Activated naive CD4-positive, alpha-beta T cell (primary cell): ENCODE measurements at regions not wholly inside any gene's neighbourhood (a gene's known extent, or its start where the extent isn't known, plus 50 kb on each side); places are given as distances from the start of the nearest gene placed in this dataset.

ENCODE experiments used
- DNase-seq, 4 experiments: peaks; one replicate each; lab custom pipeline; 2025; lab: John Stamatoyannopoulos, UW

DNA sequence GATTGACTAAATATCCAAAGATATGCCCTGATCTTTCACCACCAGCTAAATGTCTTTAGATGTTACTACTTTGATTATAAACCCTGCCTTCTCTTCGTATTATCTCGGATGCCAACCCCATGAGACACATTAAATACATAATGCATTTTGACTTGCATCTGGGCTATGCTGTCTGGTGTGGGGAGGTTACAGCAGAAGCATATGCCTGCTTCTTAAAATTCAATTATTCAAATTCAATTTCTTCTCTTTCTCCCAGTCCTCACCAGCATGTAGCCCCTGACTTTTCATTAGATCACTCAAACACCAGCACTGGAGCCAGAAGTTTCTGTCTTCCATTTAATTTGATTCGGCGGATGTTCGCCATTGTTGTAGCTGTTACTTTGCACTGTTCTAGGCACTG, 360.7 kb upstream of the CAMK1G start:
- no peak for DNase-seq

DNA sequence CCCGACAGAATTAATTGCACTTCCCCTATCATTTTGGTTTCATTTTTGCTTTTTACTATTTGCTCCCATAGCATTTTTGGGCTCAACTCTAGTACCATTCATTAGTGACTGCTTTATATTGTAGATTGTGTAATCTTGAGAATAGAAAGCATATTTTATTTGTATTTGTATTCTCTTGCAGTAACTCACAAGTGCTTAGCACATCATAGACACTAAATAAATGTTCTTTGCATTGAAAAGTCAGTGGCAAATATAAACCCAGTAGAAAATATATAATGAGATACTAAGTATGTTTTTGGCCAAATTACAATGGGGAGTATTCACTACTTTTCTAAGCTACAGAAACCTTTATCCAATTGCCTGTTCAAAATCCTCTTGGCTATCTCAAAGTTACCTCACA, 359.7 kb upstream of the CAMK1G start:
- no peak for DNase-seq

DNA sequence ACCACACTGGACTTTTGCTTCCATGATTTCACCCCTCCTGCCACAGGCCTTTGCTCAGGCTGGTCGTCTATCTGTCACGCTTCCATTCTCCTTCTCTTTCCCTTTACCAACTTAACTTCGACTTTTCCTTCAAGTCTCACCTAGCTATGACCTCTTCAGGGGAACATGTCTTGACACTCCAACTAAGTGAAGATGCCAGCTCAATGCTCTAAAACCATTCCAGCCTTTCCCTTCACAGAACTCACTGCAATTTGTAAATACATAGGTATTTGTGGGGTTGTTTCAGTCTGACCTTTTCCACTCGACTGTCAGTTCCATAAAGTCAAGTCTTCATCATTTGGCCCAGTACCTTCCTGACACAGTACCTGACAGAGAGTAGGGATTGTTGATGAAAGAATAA, 358.6 kb upstream of the CAMK1G start:
- DNase-seq: no peak

DNA sequence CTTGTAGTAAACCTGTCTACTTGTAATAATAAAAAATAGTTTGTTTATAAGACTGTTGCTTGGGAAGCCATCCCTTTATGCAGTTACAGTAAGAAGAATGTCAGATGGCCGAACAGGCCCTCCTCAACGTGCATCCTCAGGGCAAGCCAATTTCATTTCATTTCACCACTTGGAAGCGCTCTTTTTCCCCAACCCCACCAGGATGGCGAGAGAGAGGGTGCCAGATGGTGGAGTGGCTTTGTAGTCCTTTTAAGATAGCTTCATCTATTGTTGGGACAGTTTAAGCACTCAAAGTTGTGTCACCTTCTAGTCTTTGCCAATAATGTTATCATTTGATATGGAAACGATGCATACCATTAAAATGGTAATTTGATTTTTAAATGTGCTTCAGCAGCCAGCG, 356.3 kb upstream of the CAMK1G start:
- DNase-seq: no peak

DNA sequence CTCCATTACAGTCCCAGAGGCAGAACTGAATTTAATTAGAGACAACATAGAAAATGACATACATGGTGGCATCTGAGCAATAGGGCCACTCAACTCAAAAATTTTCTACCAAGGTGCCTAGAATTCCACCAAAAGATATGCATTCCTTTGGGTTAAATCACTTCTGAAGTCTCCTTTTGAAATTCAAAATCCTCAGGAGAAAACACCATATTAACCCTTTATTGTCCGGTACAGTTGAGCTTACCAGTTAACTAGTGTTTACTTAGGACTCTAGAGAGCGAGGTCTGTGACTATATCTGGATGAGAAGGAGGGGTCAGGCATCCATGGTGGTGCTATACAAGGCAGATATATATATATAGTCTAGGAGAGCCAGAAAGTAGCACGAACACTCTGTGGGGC, 355.6 kb upstream of the CAMK1G start:
- DNase-seq: no peak

DNA sequence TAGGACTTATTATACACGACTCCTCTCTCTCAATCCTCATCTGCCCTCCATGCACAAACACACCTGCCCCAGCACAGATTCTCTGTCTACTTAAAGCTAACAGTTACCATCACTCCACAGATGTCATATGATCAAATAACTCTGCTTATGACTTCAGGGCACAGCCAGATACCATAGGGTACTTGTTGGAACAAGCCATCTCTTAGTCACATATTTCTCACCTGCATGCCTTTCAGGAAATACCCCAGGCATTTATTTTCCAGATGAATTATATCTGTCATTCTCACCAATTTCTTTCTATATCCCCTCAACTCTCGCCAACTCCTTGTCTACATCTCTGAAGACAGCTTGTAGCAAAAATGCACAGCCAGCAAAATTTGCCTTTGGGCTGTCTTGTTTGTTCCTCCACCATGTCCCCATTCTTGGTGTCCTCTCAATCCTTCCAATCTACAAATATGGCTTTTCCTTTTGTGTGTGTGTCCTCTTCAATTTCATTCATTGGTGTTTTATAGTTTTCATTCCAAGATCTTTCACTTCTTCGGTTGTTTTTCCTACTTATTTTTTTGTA, 353.9 kb upstream of the CAMK1G start:
- no peak for DNase-seq

DNA sequence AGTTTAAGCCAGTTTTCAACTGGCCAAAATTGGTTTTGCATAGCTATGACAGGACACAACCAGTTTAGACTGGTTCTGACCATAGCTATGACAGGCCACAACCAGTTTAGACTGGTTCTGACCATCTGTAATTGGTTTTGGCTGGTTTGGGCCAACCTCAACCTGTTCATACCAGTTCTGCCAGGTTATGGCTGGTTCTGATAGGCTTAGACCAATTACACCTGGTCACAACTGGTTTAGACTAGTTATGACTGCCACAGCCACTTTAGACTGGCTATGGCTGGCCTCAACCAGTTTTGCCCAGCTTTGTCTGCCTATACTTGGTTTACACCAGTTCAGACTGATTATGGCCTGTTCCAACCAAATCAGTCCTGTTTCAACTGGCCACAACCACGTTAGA, 353.2 kb upstream of the CAMK1G start:
- no peak for DNase-seq

DNA sequence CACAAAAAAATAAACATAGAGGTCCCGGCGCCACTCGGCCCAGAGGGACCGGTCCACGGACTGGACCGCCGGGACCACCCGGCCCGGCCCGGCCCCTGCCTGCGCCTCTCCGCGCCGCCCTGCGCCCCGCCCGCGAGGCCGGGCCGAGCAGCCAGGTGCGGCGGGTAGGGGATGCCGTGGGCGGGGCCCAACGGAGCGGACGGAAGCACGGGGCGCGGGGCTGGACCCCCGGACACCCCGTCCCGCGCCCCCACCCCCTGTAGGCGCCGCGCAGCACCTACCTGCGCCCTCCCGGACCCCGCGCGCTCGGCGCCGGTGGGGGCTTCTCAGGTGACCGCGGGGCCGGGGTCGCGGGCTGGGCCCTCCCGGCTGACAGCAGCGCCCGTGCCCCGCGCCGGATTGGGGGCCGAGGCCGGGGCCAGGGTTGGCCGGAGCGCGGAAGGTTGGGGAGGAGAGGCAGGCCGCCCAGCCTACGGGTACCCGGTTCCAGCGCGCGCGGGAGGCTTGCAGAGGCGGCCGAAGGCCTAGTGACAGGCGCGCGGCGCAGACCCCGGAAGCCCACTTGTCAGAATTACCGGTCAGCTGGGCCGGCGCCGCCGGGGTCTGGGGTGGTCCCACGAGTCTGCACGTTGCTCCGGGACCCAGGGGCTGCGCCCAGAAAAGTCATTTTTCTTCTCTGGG, 351.9 kb upstream of the CAMK1G start:
- DNase-seq: no peak

DNA sequence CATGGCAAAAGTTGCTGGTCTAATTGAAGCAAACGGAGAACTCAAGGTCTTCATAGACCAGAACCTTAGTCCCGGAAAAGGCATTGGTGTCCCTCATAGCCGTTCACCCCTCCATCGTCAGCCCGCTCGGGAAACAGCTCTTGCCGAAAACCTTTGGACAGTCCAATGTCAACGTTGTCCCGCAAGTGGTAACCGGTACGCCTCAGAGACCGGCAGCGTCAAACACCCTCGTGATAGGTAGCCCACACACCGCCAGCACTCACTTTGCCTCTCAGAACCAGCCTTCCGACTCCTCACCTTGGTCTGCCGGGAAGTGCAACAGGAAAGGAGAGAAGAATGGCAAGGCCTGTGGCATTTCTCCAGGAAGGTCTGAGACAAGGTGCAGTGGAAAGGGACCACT, 351.3 kb upstream of the CAMK1G start:
- no peak for DNase-seq

DNA sequence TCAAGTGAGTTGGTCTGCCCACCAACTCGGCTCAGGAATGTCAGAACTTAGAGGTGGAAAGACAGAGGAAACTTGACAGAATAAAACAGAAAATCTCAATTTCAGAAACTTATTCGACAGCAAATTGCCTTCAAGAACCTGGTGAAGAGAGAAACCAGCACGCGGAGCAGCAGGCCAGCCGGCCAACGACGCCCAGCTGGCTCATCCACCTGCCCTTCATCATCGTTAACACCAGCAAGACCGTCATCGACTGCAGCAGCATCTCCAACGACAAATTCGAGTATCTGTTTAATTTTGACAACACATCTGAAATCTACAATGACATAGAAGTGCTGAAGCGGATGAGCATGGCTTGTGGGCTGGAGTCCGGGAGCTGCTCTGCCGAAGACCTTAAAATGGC, 350.8 kb upstream of the CAMK1G start:
- no peak for DNase-seq

DNA sequence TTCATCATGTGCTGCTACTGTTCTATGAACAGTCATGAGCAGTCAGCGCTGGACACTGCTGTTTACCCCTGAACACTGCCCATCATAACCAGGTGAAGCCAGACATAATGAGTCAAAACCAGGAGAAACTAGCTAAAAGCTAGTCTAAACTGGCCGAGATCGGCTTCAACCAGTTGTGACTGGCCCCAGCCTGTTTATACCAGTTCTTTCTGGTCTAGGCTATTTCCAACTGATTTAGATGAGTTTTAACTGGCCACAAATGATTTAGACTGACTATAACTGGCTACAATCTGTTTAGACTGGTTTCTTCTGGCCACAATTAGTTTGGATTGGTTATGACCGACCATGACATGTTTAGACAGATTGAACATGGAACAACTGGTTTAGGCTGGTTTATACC, 348.3 kb upstream of the CAMK1G start:
- DNase-seq: no peak

DNA sequence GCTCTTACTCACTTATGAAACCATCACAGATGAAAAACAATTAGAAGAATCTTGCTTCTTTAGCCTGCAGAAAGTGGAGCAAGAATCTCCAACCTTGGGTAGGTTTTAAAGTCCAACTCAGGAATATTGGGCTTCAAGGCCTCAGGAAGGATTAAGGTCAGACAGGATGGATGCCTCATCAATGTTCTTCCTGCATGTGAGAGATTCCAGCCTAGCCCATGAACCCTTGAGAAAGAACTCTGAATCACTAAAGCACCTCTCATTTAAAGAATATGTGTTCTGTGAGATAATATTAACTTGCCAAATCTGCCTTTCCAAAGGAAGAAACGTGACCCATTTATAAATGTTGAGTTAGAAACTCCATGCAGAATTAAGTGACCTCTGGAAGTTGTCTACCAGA, 345.2 kb upstream of the CAMK1G start:
- no peak for DNase-seq

DNA sequence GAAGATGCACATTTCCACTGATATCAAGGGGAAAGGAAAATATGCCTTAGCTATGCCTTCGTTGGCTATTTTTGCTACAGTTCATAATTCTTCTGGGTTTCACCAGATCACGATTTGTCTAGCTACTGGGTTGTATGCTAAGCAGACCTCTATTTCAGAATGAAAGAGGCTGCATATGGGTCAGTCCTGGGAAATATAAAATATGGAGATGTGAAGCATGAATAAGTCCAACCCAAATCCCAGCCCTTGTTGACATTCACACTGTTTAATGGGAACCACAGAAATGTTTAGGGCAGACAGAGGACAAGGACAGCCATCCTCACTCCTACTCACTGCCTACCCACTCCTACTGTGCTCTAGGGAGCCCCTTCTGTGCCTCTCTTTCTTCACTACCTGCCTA, 343.2 kb upstream of the CAMK1G start:
- no peak for DNase-seq

DNA sequence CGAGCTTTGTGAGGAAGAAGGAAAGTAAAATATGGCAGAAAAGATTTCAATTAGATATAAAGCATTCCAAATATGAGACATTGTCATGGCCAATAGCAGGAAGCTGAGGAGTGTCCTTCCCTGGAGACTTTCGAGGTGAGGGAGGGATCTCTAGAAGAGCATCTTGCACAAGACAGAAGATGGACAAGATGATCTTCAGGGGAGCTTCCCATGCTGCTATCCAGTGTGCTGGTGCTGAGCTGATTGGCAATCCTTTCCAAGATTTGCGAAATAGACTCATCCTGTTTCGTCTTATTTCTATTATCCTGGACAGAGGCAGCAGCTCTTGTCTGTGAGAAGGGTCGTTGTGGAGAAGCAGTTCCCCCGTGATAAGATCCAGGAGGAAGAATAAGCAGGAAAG, 342.0 kb upstream of the CAMK1G start:
- no peak for DNase-seq

DNA sequence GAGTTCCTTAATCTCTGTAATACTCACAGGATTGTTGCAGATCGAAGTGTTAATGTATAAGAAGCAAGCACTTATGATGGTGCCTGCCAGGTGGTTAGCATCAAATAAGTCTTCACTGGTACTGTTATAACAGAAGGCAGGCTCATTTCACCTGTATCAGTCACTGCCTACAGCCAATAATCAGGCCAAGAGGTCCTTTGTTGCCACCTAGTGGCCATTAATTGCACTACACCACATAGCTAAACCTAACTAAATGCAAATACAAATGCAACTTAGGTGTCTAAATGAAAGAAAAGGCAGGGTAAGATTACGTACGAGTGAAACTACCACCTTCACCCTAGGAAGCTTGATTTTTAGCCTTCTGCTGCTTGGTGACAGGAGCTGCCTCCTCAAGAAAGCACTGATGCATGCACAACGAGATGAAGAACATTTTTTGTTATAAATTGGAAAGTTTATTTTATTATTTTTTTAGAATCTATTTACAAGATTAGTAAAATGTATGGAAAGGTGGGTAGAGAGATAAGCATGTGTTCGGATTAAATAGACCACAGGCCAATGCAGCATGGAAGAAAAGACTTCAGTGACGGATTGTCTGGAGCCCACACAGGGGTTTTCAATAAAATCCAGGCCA, 334.8 kb upstream of the CAMK1G start:
- DNase-seq: peak in 1 of 4 experiments; percentile 2

DNA sequence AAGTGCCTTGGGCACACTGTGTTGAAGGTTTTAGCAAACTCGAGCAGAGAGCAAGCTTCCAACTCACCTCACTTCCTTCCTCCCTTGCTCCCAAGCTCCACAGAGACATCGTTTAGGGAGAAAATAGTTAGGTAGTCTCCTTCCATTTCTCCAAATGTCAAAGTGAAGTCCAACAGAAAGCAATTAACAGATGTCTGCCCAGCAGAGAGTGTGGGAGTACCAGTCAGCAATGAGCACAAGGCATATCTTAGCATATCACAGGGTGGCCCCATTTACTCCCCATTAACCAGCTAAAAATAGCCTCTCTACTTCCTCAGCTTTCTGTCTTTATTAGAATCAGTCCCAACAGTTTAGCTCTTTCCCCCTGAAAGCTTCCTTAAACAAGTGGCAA, 334.2 kb upstream of the CAMK1G start:
- no peak for DNase-seq

DNA sequence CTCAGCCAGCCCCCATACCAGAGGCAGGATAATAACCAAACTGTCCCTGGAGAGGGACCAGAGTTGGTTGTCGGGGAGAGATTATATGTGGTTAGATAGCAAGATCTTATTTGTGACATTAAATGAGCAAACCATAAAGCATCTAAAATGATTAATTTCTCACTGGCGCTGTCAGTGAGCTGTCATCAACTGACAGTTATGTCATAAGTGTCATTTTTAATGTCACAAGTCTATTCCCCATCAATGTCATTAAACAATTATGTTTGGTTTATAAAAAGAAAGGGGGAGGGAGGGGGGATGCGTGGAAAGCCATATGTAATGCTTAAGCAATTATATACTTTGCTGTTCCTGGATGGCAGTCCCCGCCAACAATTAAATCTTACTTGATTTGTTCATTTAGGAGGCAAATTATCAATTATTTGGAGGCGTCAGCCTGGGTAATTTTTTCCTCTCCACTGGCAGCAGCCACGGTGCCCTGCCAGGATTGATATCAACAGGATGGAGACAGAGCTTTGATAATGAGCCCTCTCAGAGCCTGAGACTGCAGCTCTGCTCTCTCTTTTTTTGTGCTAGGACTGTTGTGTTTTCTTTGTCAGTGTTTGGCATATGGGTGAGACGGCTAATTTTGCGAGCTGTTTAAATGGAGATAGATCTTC, 333.6 kb upstream of the CAMK1G start:
- DNase-seq: no peak

DNA sequence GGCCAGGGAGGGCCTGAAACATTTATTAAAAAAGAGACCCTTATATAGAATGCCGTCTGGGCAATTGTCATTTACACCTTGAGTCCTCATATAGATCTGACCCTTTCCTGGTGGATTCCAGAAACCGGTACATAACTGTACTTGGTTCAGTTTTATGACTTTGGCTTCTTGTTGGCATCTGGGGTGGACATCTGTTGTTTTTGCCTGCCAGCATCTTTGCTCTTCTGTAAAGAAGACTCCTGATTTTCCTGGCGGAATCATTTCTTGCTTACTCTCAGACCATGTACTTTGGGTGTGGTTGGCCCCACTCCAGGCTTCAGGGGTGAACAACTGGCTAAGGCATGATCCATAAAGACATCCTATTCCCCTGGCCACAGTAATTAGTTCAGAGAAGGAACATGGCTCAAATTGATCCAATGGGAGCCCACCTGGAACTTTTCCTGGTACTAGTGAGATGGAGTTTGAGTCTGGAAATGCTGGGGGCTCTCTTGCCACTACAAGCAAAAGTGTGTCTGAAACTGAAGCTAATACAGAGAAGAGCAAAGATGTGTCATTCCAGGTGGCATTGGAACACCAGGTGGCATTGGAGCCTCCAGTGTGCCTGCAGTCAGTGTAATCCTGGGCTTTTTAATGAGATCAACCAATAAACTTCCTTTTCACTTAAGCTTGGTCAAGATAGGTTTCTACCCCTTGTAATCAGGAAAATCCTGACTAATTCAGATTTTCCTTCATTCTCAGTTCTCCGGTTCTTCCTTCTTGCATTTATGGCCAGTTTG, 332.5 kb upstream of the CAMK1G start:
- no peak for DNase-seq

DNA sequence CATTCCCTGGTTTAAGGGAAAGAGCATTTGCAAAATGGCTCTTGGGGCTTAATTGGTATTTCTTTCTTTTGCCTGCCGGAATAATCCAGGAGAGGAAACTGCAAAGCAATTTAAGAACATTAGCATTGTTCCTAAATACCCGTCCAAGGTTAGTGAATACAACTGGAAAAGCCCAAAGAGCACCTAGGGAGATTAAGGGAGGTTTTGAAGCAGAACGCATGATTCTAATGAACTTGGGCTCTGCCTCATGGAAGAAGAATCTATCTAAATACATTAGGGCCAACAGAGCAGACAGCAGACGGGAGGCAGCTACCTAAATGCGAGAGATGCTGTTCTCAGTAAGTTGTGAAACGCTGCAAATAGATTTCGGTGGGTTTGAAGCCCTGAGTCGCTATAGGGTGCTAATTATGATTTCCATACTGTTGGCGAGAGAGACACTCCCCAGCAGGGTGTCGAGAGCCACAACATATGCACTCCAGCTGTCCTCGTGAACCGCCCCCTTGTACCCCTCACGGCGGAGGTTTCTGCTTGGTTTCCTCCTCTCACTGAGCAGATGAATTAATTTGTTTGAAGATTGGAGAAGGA, 326.7 kb upstream of the CAMK1G start:
- DNase-seq: no peak

DNA sequence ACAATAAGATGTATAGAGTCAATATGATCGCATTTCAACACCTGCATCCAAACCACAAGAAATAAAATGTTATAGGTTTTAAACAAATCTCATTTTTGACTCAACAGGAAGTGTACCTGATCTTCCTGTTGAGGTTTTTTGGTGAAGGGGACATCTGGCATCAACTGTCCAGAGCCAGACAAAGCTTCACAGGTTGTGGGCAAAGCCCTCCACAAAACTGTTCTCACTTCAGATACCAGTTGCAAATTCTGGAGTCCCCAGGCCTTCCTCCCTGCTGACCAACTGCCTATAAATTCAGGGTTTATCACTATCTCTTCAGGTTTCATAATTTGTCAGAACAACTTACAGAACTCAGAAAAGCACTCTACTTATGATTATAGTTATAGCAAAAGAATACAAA, 326.1 kb upstream of the CAMK1G start:
- DNase-seq: no peak

DNA sequence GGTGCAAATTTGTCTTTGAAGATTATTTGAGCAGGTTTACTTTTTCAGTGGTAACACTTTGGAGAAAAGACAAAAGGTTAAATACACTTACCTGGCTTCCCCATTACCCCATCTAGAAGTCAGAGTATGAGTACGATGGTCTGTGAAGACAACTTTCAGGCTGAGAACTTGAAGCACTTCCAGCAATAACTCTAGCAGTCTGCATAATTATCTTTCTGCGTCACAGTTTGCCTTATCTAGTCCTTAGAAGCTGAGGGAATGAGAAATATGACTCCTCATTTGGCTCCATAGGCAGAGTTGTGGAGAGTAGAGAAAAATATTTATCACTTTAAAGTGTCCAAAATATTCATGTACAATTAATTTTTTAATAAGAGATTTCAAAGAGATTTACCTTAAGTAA, 323.4 kb upstream of the CAMK1G start:
- no peak for DNase-seq

DNA sequence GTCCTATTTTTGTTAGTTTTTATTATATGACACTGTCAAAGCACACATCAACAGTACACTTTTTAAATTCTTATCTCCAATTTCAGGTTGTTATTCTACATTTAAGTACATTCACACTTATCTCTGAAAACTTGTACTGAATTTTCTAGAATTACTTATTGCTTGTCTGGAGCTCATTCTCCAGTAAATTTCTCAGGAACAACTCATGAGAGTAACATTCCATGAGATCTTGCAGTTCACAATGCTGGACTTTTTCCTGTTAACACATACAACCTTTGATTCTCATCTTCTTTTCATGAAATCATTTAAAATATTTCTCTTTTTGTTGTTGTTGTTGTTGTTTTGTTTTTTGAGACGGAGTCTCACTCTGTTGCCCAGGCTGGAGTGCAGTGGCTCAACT, 320.9 kb upstream of the CAMK1G start:
- no peak for DNase-seq
